ENCODE measurements at regions not wholly inside any gene's neighbourhood (a gene's known extent, or its start where the extent isn't known, plus 50 kb on each side); places are given as distances from the start of the nearest gene placed in this dataset.

- no peak for DNase-seq (ENCODE audit: low read depth, low spot score)
- CTCF ChIA-PET: no interaction called here
- TF ChIP-seq POLR2AphosphoS5 (IDR thresholded peaks at IDR 0.05; ENCODE audit: low read depth, low read length) (no peak), REST (IDR thresholded peaks at IDR 0.05; ENCODE audit: insufficient read depth in 1 of 2, low read depth in 2 of 2, low read length in 1 of 2) (no peak), SIN3A (IDR thresholded peaks at IDR 0.05; ENCODE audit: borderline replicate concordance, insufficient read depth, low read depth, low read length) (no peak), CTCF (IDR thresholded peaks at IDR 0.05) (no peak), TCF7L2 (IDR thresholded peaks at IDR 0.05; ENCODE audit: low read depth, low read length) (no peak)
- POLR2A ChIA-PET: no interaction called here
- in situ Hi-C loops (cut with HindIII; ENCODE audit: low pct_unique_long_range_greater_than_20kb, low sequenced_read_pairs): no loop called here
- Histone ChIP-seq H3K4me1 (ENCODE audit: control insufficient read depth, insufficient read depth, low read length) (no peaks in the 10 kb centered on the region), H3K27me3 (ENCODE audit: control insufficient read depth, insufficient read depth, low read length) (no peaks in the 10 kb centered on the region), H3K9me3 (ENCODE audit: control insufficient read depth, insufficient read depth, low read depth, low read length) (no peaks in the 10 kb centered on the region), H3K27ac (ENCODE audit: low read length) (no peak overlapping the region), H3K36me3 (ENCODE audit: control insufficient read depth, insufficient read depth, low read length) (no peaks in the 10 kb centered on the region), H3K4me3 (ENCODE audit: low read depth in 2 of 2, low read length in 2 of 2) (no peak overlapping the region)
- intact Hi-C loops (cut with micrococcal nuclease; ENCODE audit: unreplicated experiment): no loop called here
- BruUV-seq (replicated peaks): no TSS peak
- no peak for ATAC-seq
These were observed 140.8 kb upstream of the RASA1 start for GRCh38 chr5:87126869-87127268.

GRCh38 chr5:87127426-87127825 lies 140.3 kb upstream of the RASA1 start:
- Histone ChIP-seq H3K27me3 (ENCODE audit: control insufficient read depth, insufficient read depth, low read length) (no peaks in the 10 kb centered on the region), H3K4me1 (ENCODE audit: control insufficient read depth, insufficient read depth, low read length) (no peaks in the 10 kb centered on the region), H3K27ac (ENCODE audit: low read length) (no peak overlapping the region), H3K36me3 (ENCODE audit: control insufficient read depth, insufficient read depth, low read length) (no peaks in the 10 kb centered on the region), H3K9me3 (ENCODE audit: control insufficient read depth, insufficient read depth, low read depth, low read length) (no peaks in the 10 kb centered on the region), H3K4me3 (ENCODE audit: low read depth in 2 of 2, low read length in 2 of 2) (no peak overlapping the region)
- intact Hi-C loops (cut with micrococcal nuclease; ENCODE audit: unreplicated experiment) (no loop called here), in situ Hi-C loops (cut with HindIII; ENCODE audit: low pct_unique_long_range_greater_than_20kb, low sequenced_read_pairs) (no loop called here)
- no TSS peak for BruUV-seq (replicated peaks)
- POLR2A ChIA-PET: no interaction called here
- no peak for TF ChIP-seq TCF7L2 (IDR thresholded peaks at IDR 0.05; ENCODE audit: low read depth, low read length)
- no peak for TF ChIP-seq POLR2AphosphoS5 (IDR thresholded peaks at IDR 0.05; ENCODE audit: low read depth, low read length)
- no peak for TF ChIP-seq REST (IDR thresholded peaks at IDR 0.05; ENCODE audit: insufficient read depth in 1 of 2, low read depth in 2 of 2, low read length in 1 of 2)
- TF ChIP-seq SIN3A (IDR thresholded peaks at IDR 0.05; ENCODE audit: borderline replicate concordance, insufficient read depth, low read depth, low read length): no peak
- TF ChIP-seq CTCF (IDR thresholded peaks at IDR 0.05): no peak
- no peak for ATAC-seq
- no peak for DNase-seq (ENCODE audit: low read depth, low spot score)
- CTCF ChIA-PET: no interaction called here
